Peyer's patch (tissue), 4 donors: ENCODE measurements at regions not wholly inside any gene's neighbourhood (a gene's known extent, or its start where the extent isn't known, plus 50 kb on each side); places are given as distances from the start of the nearest gene placed in this dataset.

ENCODE experiments used
- DNase-seq, 3 donors: peaks; one replicate each; pipeline ENCODE4 v3.0.0-alpha.2; 2017 to 2019
- H3K27ac ChIP-seq, 4 donors: fragments of 200-600 bp; sonication (generic); one replicate each; pipeline ENCODE4 v1.5.1; 2016 to 2019
- H3K27me3 ChIP-seq, 2 donors: fragments of 200-600 bp; sonication (generic); one replicate each; pipeline ENCODE4 v1.5.1; 2019
- H3K36me3 ChIP-seq, 3 donors: fragments of 200-600 bp; sonication (generic); one replicate each; pipeline ENCODE4 v1.5.1; 2016 to 2019
- H3K4me1 ChIP-seq, 4 donors: fragments of 200-600 bp; sonication (generic); one replicate each; pipeline ENCODE4 v1.5.1; 2016 to 2019
- H3K4me3 ChIP-seq, 4 donors: fragments of 200-600 bp; sonication (generic); 1 replicate in 3 of 4; 2 replicates in 1 of 4; pipeline ENCODE4 v1.5.1; 2016 to 2019; ENCODE audit warnings: mild to moderate bottlenecking in 1 of 4
- H3K9me3 ChIP-seq, 4 donors: fragments of 200-600 bp; sonication (generic); one replicate each; pipeline ENCODE4 v1.5.1; 2016 to 2019; ENCODE audit warnings: mild to moderate bottlenecking in 1 of 4
- POLR2A ChIP-seq, 2 donors: fragments of 450-650 bp; IDR thresholded peaks; one replicate each; pipeline ENCODE4 v1.5.1; 2017; ENCODE audit warnings: antibody characterized with exemption in 2 of 2, mild to moderate bottlenecking in 2 of 2, moderate library complexity in 2 of 2
- TF ChIP-seq, protein P1 (sequence below), 6 experiments: fragments of 450-650 bp in 4 of 6; fragments of 200-600 bp in 2 of 6; sonication (generic) in 1 of 6; IDR thresholded peaks; one replicate each; pipeline ENCODE4 v1.5.1; 2017 to 2019; ENCODE audit warnings: antibody characterized with exemption in 6 of 6, mild to moderate bottlenecking in 3 of 6, moderate library complexity in 1 of 6

DNA sequence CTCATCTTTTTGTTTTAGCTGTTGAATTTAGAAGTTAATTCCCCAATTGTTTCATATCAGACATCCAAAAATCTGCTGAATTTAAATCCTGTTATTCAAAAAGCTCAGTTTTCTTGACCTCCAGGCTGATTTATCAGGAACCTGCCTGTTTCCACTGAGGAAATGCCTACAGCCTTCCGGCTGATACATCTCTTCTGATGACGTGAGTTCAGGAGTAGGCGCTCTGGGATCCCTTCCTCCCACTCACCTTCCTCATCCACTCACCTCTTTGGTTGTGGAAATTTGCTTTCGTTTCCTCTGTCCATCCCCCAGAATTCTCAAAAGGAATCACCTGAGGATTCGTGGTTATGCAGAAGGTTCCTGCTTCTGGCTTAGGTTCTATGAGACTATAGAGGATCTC lies 55.4 kb upstream of the ALDH1A3 start:
- Histone ChIP-seq H3K27me3 (no peaks in the 10 kb centered on the region), H3K4me1 (no peaks in the 10 kb centered on the region), H3K4me3 (no peak overlapping the region), H3K9me3 (no peaks in the 10 kb centered on the region), H3K27ac (no peak overlapping the region), H3K36me3 (no peaks in the 10 kb centered on the region)
- DNase-seq, result no peak
- TF ChIP-seq, protein P1, sequence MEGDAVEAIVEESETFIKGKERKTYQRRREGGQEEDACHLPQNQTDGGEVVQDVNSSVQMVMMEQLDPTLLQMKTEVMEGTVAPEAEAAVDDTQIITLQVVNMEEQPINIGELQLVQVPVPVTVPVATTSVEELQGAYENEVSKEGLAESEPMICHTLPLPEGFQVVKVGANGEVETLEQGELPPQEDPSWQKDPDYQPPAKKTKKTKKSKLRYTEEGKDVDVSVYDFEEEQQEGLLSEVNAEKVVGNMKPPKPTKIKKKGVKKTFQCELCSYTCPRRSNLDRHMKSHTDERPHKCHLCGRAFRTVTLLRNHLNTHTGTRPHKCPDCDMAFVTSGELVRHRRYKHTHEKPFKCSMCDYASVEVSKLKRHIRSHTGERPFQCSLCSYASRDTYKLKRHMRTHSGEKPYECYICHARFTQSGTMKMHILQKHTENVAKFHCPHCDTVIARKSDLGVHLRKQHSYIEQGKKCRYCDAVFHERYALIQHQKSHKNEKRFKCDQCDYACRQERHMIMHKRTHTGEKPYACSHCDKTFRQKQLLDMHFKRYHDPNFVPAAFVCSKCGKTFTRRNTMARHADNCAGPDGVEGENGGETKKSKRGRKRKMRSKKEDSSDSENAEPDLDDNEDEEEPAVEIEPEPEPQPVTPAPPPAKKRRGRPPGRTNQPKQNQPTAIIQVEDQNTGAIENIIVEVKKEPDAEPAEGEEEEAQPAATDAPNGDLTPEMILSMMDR (IDR thresholded peaks at IDR 0.05), result no peak

DNA sequence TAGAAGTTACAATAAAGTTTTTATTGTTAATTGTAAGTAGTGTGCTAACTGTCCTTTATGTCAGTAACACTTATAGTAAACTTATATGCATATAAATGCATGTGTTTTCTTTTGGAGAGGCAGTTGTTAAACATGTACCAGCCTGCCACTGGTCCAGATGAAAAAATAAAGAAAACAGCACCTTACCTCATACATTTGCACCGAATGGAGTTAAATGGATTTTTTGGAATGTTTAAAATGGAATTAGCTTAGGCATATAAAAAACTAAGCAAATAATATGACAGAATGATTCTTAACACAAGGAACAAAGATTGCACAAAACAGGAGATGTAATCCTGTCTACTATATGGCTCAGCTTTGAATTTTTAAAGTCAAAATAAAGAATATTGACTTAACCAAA lies 50.2 kb upstream of the ALDH1A3 start:
- Histone ChIP-seq H3K9me3 (no peaks in the 10 kb centered on the region), H3K4me3 (no peak overlapping the region), H3K36me3 (no peaks in the 10 kb centered on the region), H3K27me3 (no peaks in the 10 kb centered on the region), H3K4me1 (no peaks in the 10 kb centered on the region), H3K27ac (no peak overlapping the region)
- no peak for DNase-seq
- TF ChIP-seq, protein P1 (IDR thresholded peaks at IDR 0.05), result no peak
- no peak for TF ChIP-seq POLR2A (IDR thresholded peaks at IDR 0.05)
